ENCODE measurements at regions not wholly inside any gene's neighbourhood (a gene's known extent, or its start where the extent isn't known, plus 50 kb on each side); places are given as distances from the start of the nearest gene placed in this dataset.

- TF ChIP-seq ARNTL (CRISPR knock-in tag; IDR thresholded peaks at IDR 0.05; ENCODE audit: borderline replicate concordance, low read depth) (no peak), ZNF565 (CRISPR knock-in tag; conservative IDR thresholded peaks at IDR 0.05; ENCODE audit: low read depth) (no peak), PATZ1 (CRISPR knock-in tag; IDR thresholded peaks at IDR 0.05; ENCODE audit: borderline replicate concordance) (no peak), CREB5 (CRISPR knock-in tag; IDR thresholded peaks at IDR 0.05; ENCODE audit: low read depth) (no peak), ZC3H10 (CRISPR knock-in tag; IDR thresholded peaks at IDR 0.05) (no peak), SNAI2 (CRISPR knock-in tag; IDR thresholded peaks at IDR 0.05) (no peak), TCF4 (CRISPR knock-in tag; IDR thresholded peaks at IDR 0.05; ENCODE audit: borderline replicate concordance) (no peak), OSR1 (CRISPR knock-in tag; IDR thresholded peaks at IDR 0.05) (no peak), CSDC2 (CRISPR knock-in tag; IDR thresholded peaks at IDR 0.05) (no peak), ZFP3 (CRISPR knock-in tag; IDR thresholded peaks at IDR 0.05) (no peak), TOX (CRISPR knock-in tag; IDR thresholded peaks at IDR 0.05; ENCODE audit: borderline replicate concordance) (no peak), BACH2 (CRISPR knock-in tag; IDR thresholded peaks at IDR 0.05; ENCODE audit: borderline replicate concordance) (no peak), ZFP30 (CRISPR knock-in tag; IDR thresholded peaks at IDR 0.05) (no peak), ISL1 (CRISPR knock-in tag; IDR thresholded peaks at IDR 0.05) (no peak), TSHZ2 (CRISPR knock-in tag; IDR thresholded peaks at IDR 0.05) (no peak), GLIS3 (CRISPR knock-in tag; IDR thresholded peaks at IDR 0.05) (no peak), PPARA (CRISPR knock-in tag; IDR thresholded peaks at IDR 0.05; ENCODE audit: borderline replicate concordance) (no peak), RARB (CRISPR knock-in tag; IDR thresholded peaks at IDR 0.05) (no peak), CSRNP3 (CRISPR knock-in tag; IDR thresholded peaks at IDR 0.05) (no peak)
- ATAC-seq: no peak
Observed at GRCh38 chr12:132395192-132395907, 66.0 kb upstream of the GALNT9 start.

- ATAC-seq: no peak
- TF ChIP-seq ZNF8 (CRISPR knock-in tag; IDR thresholded peaks at IDR 0.05) (no peak), SNAI2 (CRISPR knock-in tag; IDR thresholded peaks at IDR 0.05) (no peak), PATZ1 (CRISPR knock-in tag; IDR thresholded peaks at IDR 0.05; ENCODE audit: borderline replicate concordance) (no peak), ZNF565 (CRISPR knock-in tag; conservative IDR thresholded peaks at IDR 0.05; ENCODE audit: low read depth) (no peak), TOX (CRISPR knock-in tag; IDR thresholded peaks at IDR 0.05; ENCODE audit: borderline replicate concordance) (no peak), ZFP3 (CRISPR knock-in tag; IDR thresholded peaks at IDR 0.05) (no peak), CSRNP3 (CRISPR knock-in tag; IDR thresholded peaks at IDR 0.05) (no peak), ZC3H10 (CRISPR knock-in tag; IDR thresholded peaks at IDR 0.05) (no peak), GLIS3 (CRISPR knock-in tag; IDR thresholded peaks at IDR 0.05) (no peak), ZNF70 (CRISPR knock-in tag; IDR thresholded peaks at IDR 0.05) (no peak), CREB5 (CRISPR knock-in tag; IDR thresholded peaks at IDR 0.05; ENCODE audit: low read depth) (no peak), ISL1 (CRISPR knock-in tag; IDR thresholded peaks at IDR 0.05) (no peak), ESRRG (CRISPR knock-in tag; IDR thresholded peaks at IDR 0.05) (no peak), OSR1 (CRISPR knock-in tag; IDR thresholded peaks at IDR 0.05) (no peak)
Observed at GRCh38 chr12:132393991-132394949, 64.9 kb upstream of the GALNT9 start.

Data from SK-N-SH treated with all-trans-retinoic acid at 6 μM for 48 hours (cell line).